ENCODE measurements at regions not wholly inside any gene's neighbourhood (a gene's known extent, or its start where the extent isn't known, plus 50 kb on each side); places are given as distances from the start of the nearest gene placed in this dataset.
"Not testable (repeated sequence)": the region's sequence is repeated elsewhere in the genome, so short reads cannot be mapped to it uniquely, and the experiment has no call there.

DNA sequence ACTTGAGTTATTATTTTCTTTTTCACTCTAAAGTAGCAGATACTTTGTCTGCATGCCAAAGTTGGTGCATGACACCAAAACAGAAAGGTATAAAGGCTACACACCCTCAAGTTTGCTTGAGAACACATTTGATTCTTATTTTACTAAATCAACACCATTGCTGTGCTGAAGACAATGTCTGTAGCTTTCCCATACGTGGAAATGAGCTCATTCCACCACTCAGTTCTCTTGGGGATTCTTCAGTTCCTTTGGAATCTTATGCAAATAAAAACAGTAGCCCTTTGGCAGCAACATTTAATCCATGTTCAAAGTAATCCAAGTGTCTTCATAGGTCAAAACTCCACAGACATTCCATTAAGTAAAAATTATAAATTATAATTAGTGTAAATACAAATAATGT, 264.9 kb downstream of the TLE1 start:
- no peak for TF ChIP-seq CTCF (IDR thresholded peaks at IDR 0.05; ENCODE audit: control insufficient read depth, extremely low read depth, insufficient read depth)
- H3K4me3 ChIP-seq (ENCODE audit: low read depth, low read length), result no peak overlapping the region

GRCh38 chr9:81423589-81424326, 265.6 kb downstream of the TLE1 start:
- no peak for TF ChIP-seq CTCF (IDR thresholded peaks at IDR 0.05; ENCODE audit: control insufficient read depth, extremely low read depth, insufficient read depth)
- no peak overlapping the region for H3K4me3 ChIP-seq (ENCODE audit: low read depth, low read length)
- DNase-seq (ENCODE audit: low read depth), result no peak

More for the DNA sequence above, 264.9 kb downstream of the TLE1 start:
- DNase-seq (ENCODE audit: low read depth), result no peak

DNA sequence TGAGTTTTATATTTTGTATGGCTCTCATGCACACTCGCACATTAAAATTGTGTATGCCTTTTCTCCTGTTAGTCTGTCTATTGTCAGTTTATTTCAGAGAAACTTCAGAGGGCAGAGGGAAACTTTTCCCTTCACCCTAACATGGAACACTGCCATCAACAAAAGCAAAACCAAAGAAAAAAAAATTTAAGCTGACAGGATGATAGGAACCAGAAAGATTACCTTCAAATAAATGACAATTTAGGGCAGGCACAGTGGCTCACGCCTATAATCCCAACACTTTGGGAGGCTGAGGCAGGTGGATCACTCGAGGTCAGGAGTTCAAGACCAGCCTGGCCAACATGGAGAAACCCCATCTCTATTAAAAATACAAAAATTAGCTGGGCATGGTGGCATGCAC, 268.3 kb downstream of the TLE1 start:
- not testable (repeated sequence) for H3K4me3 ChIP-seq (ENCODE audit: low read depth, low read length); DNase-seq (ENCODE audit: low read depth)

DNA sequence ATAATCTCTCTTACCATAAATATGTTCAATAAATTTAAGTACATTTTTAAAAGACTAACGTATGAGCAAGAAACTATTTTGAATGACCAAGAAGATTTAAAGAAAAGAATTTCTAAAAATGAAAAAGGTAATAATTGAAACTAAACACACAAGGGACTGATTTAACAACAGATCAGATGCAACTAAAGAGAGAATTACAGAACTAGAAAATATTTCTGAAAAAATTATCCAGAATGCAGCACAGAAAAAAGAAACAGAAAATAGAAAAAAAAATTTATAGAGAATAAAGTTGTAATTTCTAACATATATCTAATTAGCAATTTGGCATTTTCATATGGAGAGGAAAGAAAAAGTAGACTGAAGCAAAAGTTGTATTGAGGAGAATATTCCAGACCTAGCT, 269.3 kb downstream of the TLE1 start:
- no peak for DNase-seq (ENCODE audit: low read depth)
- no peak overlapping the region for H3K4me3 ChIP-seq (ENCODE audit: low read depth, low read length)
- no peak for TF ChIP-seq CTCF (IDR thresholded peaks at IDR 0.05; ENCODE audit: control insufficient read depth, extremely low read depth, insufficient read depth)

- H3K4me3 ChIP-seq (ENCODE audit: low read depth, low read length), result no peak overlapping the region
- no peak for DNase-seq (ENCODE audit: low read depth)
- no peak for TF ChIP-seq CTCF (IDR thresholded peaks at IDR 0.05; ENCODE audit: control insufficient read depth, extremely low read depth, insufficient read depth)
Observed at GRCh38 chr9:81417941-81418340, 271.4 kb downstream of the TLE1 start.

DNA sequence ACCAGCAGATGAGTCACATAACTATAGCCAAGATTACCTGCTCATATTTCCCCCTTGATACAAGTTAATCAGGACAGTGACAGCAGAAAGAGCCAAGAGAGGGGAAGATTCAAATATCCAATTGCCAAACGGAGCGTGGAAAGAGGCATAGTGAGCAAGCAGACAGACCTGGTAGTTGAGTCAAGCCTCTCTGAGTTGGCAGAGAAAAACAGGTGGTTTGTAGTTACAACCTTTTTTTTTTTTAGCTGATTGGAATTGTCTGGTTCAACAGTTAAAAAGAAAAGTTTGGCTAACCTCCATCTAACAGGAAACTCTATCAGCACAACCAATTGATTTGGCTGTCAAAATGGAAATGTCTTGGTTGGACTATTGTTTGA, 272.1 kb downstream of the TLE1 start:
- no peak for TF ChIP-seq CTCF (IDR thresholded peaks at IDR 0.05; ENCODE audit: control insufficient read depth, extremely low read depth, insufficient read depth)
- no peak overlapping the region for H3K4me3 ChIP-seq (ENCODE audit: low read depth, low read length)
- no peak for DNase-seq (ENCODE audit: low read depth)

- H3K4me3 ChIP-seq (ENCODE audit: low read depth, low read length), result no peak overlapping the region
- no peak for DNase-seq (ENCODE audit: low read depth)
- no peak for TF ChIP-seq CTCF (IDR thresholded peaks at IDR 0.05; ENCODE audit: control insufficient read depth, extremely low read depth, insufficient read depth)
Observed at GRCh38 chr9:81416476-81417298, 272.7 kb downstream of the TLE1 start.
